GM11168 (cell line): ENCODE measurements at regions not wholly inside any gene's neighbourhood (a gene's known extent, or its start where the extent isn't known, plus 50 kb on each side); places are given as distances from the start of the nearest gene placed in this dataset.

Experiments used
- in situ Hi-C: fragments of 300-500 bp; cut with MboI; formaldehyde crosslinking; loops from one replicate; pipeline ENCODE4 v1.12.0; 2022; ENCODE audit warnings: low sequenced_read_pairs; ENCODE audit not compliant: unreplicated experiment

DNA sequence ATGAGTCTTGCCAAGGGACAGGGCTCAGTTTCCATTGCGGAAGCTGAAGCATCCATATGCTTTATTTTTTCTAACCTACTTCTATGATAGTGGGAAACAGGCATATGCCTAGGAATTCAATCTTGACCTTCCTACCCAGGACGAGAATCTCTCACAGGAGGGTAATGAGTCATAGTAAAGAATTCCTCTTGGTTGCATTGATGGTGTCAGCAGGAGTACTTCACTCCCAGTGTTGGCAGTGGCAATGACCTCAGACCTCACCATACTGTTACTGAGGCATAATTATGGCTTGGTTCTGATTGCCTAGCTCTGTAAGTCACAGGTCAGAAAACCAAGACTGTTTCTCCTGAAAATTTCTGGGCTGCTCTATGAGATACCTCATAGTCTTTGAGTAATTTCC is 552.9 kb downstream of the ARL4A start:
- in situ Hi-C loops, result no loop called here

DNA sequence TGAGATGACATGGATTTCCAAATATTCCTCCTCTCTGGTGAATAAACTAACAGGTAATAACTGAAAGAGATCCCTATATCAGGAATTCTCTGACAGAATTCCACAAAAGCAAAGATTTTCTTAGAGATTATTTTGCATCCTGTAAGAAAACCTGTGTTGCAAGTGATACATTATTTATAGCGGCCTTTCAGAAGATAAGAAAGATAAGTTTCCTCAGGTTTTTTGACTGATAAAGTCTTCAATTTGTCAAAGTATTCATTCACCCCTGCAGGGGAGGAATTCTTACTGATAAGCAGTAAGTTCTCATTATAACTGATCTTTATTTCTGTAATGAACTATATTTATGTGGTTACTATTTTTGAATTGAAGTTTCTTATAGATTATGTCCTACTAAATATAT is 554.0 kb downstream of the ARL4A start:
- in situ Hi-C loops, result no loop called here

DNA sequence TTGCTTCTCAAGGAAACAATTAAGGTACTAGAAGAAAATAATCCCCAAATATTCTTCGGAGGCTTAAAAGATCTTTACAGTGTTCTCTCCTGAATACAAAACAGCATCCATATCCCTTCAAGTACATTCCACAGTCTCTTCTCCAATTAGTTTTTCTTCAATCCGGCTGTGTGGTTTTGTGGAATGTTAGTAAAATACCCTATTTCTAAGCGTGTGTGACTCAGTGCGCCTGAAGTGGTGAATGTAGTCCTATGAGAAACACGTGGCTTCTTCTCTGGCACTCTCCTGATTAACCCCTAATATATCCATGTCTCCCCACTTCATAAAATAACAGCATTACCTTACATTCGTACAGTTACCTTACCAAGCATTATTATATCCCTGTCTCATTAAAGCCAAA is 570.2 kb downstream of the ARL4A start:
- in situ Hi-C loops, result loop anchor here (25.0 kb wide), 1 partner anchor 620 kb away; no protein-coding TSS in a partner anchor

DNA sequence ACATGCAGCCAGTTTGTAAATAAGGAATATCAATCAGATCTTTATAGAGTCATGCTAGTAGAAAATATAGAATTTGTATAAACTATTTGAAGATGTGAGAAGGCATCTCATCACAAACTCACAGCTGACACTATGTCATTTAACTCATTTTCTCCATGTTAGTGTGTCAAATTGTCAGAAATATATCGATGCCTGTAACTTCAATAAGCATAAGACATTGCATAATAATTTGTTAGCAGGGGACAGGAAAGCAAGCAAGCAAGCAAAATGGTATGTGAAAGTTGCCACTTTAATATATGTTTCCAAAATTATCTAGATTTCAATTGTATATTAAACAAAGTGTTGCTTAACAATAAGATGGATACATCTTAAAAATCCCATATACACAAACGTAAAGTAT is 571.0 kb downstream of the ARL4A start:
- in situ Hi-C loops, result loop anchor here (25.0 kb wide), 1 partner anchor 621 kb away; no protein-coding TSS in a partner anchor

DNA sequence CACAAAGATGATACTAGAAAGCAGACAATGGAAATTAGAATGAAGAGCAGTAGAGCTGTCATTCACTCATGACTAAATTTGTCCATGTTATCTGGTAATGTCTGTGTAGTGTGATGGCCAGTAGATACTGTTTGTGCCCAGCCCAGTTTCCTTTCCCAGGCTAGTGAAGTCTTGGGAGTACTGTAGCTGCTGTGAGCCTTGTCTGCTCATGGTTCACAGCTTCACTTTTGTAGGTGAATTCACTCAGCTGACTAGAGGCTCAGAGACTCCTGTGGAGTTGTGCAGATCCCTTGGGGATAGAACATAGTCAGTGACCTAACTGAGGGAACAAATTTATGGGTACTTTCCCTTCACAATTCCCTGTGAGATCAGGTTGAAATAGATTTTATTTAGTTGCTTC is 572.5 kb downstream of the ARL4A start:
- in situ Hi-C loops, result loop anchor here (25.0 kb wide), 1 partner anchor 623 kb away; no protein-coding TSS in a partner anchor

DNA sequence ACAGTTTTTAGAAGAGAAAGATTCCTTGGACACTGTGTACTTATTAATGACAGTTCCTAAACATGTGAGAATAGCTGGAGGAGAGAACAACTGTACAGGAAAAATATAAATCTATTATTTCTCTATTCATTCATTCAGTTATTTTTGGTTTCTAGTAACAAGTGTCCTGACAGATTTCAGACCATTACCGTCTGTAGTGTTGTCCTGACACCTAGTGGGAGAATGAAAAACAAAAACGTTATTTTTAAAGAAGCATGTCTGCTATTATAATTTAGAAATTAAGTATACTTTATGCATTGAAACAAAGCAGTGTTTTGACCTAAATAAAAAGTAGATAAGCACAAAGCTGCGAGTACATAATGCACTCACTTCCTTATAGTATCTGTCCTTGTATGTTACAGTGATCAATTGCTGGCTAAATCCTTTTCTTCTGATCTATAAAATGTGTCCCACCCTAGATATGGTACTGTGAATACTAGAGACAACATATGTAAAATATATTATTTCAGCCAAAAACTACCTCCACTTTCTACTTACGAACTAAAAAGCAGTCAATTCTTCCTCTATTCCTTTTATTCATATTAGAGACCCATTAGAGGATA is 575.6 kb downstream of the ARL4A start:
- in situ Hi-C loops, result loop anchor here (25.0 kb wide), 1 partner anchor 626 kb away; no protein-coding TSS in a partner anchor

DNA sequence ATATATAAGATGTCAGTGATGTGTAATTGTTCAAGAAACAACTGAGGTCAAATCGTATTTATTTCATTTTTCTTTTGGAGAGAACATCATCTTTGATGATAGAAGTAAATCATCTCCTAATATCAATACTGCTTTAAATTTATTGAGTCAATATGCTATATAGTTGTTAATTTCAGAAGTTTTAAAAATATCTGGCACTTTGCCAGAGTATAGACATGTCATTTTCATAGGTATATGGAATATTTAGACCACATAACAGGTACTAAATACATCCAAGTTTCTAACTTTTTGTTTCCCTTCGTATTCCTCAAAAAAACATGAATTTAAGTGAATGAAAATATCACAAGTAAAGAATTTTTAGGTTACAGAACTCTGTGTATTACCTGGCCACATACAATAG is 577.8 kb downstream of the ARL4A start:
- in situ Hi-C loops, result loop anchor here (25.0 kb wide), 1 partner anchor 628 kb away; no protein-coding TSS in a partner anchor

DNA sequence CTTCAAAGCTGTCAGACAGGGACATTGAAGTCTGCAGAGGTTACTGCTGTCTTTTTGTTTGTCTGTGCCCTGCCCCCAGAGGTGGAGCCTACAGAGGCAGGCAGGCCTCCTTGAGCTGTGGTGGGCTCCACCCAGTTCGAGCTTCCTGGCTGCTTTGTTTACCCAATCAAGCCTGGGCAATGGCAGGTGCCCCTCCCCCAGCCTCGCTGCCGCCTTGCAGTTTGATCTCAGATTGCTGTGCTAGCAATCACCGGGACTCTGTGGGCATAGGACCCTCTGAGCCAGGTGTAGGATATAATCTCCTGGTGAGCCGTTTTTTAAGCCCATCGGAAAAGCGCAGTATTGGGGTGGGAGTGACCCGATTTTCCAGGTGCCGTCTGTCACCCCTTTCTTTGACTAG is 586.8 kb downstream of the ARL4A start:
- in situ Hi-C loops, result loop anchor here (25.0 kb wide), 1 partner anchor 637 kb away; no protein-coding TSS in a partner anchor

DNA sequence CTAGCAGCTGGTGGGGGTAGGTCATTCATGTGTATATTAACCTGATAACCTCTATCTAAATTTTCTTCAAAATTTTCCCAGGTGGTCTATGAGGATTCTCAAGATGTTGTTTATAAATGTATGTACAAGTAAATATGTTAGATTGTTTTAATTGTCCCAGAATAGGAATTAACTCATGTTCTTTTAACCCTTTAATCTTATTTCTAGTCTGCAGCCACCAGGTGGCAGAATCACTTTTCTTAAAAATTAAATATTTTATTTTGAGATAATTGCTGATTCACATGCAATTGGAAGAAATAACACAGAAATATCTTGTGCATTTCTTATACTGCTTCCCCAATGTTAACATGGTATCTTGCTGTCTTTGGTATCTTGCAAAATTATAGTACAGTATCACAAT is 589.5 kb downstream of the ARL4A start:
- in situ Hi-C loops, result loop anchor here (25.0 kb wide), 1 partner anchor 1410 kb away; no protein-coding TSS in a partner anchor

DNA sequence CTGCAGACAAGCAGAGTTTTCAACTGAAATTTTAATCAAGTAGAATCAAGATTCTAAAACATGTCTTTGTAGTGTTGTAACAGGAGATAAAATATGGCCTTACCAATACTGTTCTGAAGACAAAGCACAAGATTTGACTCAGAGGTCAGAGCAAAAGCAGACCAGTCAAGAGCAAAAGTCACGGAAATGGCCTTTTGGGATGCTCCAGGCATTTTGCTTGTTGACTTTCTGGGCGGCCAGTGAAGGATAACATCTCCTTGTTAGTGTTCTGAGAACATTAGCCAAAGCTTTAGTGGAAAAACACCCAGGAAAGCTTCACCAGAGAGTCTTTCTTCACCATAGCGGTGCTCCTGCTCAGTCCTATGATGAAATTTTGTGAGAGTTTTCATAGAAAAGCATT is 590.6 kb downstream of the ARL4A start:
- in situ Hi-C loops, result loop anchor here (25.0 kb wide), 1 partner anchor 1409 kb away; no protein-coding TSS in a partner anchor

DNA sequence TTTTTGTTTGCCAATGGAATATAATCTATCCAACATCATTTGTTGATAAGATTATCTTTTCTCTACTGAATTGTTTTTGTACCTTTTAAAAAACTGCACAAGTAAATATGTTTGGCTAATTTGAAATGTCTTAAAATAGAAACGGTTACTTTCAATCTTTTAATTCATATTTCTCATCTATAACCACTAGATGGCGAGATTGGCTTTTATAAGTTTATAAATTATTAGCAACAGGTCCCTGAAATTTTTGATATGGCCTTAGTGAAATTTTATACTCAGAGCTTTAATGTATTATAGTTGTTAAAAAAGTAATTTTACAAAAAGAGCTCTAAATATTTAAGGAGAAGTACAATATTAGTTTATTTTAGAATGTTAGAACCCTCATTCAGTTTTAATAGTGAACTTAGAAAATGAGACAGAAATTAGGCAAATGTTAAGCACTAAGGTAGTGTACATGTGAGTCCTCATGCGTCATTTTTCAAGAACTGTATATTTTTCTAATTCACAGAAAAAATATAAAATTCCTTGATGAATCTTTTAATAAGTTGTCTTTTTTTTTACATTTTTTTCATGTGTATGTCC is 592.5 kb downstream of the ARL4A start:
- in situ Hi-C loops, result loop anchor here (25.0 kb wide), 1 partner anchor 1407 kb away; no protein-coding TSS in a partner anchor

DNA sequence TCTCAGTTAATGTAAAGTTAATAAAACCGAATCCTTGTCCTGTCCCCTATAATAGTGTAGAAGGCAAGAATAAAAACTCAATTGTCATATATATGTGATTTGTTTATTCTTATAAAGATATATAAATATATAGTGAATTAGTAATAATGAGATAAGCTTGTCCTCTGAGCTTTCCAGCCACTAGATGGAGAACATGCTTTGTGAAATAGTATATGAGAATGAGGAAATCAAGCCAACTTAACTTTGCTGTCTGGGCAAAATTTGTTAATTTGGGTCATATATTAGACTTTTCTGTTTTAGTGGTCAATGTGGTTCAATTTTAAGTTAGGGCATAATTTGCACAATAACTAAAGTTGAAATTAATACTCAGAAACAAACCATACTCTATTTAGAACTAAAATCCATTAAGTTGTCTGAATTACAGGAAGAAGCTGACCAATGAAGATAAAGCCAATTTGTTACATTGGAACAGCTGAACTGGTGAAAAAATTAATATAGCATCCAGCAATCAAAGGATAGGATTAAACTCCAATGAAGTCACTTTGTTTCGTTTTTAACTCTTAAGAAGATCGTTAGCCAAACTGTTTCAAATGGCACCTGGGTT is 595.0 kb downstream of the ARL4A start:
- in situ Hi-C loops, result loop anchor here (25.0 kb wide), 1 partner anchor 1405 kb away; no protein-coding TSS in a partner anchor

DNA sequence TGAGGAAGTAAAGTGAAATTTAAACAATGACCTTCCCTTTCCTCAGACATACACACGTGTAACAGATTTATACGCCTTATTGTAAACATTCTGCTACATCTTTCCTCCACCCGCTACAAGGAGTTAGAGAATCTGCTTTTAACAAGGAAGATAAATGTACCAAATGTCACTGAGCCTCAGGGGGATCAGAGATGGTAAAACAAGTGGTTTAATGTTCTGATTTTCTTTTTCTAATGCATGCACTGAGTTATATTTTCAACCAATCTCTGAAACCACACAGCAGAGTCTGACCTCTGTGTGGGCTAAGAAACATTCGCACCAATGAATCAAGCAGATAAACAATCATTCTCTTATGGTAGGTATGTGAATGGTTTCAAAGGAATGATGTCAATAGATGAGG is 599.5 kb downstream of the ARL4A start:
- in situ Hi-C loops, result loop anchor here (25.0 kb wide), 1 partner anchor 1400 kb away; no protein-coding TSS in a partner anchor

DNA sequence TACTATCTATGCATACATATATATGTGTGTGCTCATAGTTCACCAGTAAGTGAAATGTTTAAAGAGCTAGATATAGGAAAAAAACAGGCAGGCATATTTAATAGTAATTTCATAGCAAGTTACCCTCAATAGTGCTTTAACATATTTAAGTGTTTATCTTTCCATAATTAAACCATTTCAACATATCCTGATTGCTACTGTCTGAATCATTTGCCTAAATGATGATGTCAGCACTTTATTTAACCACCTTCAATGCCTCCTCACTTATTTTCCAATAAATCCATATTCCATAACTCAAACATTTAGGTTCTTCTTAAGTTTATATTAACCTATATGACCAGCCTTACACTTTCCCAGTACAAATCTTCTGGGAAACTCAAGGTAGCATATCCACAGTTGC is 601.1 kb downstream of the ARL4A start:
- in situ Hi-C loops, result loop anchor here (25.0 kb wide), 1 partner anchor 1399 kb away; no protein-coding TSS in a partner anchor

DNA sequence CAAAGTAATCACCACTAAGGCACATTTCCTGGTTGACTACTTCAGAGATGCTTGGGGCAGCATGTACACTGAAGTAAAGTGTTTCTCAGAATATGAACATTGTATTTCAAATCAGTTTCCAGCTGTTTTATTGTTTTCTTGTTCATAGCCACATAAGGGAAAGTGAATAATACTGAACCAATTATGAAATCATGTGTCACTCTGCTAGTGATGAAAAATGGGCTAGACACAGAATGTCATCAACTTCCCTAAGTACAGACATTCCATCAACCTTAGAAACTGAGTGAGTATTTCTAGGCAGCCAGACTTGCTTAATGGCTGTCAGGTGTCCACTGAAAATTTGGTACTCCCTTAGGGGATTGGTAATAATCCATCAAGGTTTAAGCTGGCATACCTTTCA is 603.5 kb downstream of the ARL4A start:
- in situ Hi-C loops, result loop anchor here (25.0 kb wide), 1 partner anchor 1396 kb away; no protein-coding TSS in a partner anchor

DNA sequence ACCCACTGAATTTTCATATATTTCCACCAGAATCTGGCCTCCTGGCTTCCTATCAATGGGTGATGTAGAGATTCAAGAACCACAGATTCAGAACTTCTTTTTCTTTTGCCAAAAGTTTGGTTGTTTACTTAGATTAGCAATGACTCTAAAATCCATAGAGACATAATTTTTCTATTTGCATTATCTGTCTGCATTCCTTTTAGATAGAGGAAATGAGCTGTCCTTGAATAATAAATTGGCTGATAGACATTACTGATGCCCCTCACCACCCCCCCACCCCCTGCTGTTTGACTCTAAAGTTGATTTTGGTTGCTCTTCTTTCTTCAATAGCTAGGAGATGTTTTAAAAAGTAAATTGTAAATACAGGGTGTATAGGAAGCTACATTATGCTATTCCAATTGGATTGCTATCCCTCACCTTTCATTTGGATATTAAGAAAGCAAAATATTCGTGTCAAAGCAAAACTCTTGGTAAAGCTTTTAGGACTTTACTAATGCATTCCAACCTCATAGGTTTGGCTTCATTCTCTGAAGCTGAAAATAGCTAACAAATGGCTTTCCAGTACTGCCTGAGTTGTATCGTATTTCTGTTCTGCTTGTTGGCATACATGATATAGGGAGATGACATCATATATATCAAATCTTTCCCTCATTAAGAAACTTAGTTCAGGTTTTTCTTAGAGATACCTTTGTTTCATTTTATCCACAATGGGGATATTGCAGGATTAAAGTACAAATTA is 606.0 kb downstream of the ARL4A start:
- in situ Hi-C loops, result loop anchor here (25.0 kb wide), 1 partner anchor 1394 kb away; no protein-coding TSS in a partner anchor

DNA sequence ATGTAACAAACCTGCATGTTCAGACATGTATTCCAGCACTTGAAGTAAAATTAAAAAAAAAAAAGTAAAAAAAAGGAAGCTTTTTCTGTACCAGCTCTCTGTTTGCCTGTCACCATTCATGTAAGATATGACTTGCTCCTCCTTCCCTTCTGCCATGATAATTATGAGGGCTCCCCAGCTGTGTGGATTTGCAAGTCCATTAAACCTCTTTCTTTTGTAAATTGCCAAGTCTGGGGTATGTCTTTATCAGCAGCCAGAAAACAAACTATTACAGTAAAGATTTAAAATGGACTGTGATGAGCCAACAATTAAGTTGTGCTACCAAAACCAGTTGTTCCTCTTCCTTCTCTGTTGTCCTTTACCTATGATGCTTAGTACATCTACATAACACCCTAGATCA is 619.6 kb downstream of the ARL4A start:
- in situ Hi-C loops, result loop anchor here (25.0 kb wide), 1 partner anchor 1155 kb away; no protein-coding TSS in a partner anchor

DNA sequence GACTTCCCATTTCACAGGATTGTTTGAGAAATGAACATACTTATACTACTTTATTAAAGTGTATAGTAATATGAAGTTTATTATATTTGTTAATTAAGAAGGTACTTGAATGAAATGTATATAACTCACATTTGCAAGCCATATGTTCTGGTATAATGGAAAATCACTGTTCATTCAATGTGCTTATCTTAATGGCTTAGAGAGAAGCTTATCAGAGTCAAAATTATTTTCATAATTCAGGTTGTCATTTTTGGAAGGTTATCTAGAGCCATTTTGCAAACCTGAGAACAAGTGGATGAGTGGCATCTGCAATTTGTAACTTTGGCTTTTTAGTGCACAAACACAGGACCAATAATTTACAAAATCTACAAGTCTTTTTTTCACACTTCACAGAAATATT is 621.0 kb downstream of the ARL4A start:
- in situ Hi-C loops, result loop anchor here (25.0 kb wide), 1 partner anchor 1154 kb away; no protein-coding TSS in a partner anchor

DNA sequence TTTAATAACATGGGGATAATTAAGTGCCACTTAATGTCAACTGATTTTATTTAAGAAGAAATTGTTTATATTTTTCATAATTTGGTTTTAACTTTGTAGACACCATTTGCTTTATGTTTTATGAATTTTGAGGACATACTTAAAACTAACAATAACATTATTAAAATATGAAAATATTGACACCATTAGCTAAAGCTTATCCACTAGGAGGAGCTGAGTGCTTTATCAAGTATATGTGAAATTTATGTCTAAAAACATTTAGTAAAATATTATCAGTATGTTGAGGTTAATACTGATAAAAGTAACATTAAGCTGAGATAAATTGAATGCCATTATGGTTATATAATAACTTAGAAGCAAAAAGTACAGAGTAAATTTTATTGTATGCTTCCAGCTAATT is 622.1 kb downstream of the ARL4A start:
- in situ Hi-C loops, result loop anchor here (25.0 kb wide), 1 partner anchor 1153 kb away; no protein-coding TSS in a partner anchor

DNA sequence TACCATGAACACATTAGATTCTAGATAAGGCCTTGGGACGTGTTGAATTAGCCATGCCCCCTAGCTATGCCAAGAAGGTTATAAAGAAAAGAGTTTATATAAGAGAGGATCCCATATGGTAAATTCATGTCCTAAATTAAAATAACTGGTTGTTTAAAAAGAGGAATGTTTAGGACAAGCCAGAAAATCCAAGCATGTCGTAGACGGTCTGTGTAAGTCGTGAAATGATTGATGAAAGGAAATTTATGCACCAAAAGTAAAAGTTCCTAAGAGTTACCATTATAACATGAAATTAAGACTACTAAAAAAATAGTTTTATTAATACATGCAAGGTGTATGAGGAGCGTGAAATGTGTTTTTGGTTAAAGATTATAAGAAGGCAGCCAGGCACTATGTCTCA is 624.9 kb downstream of the ARL4A start:
- in situ Hi-C loops, result loop anchor here (25.0 kb wide), 1 partner anchor 1150 kb away; no protein-coding TSS in a partner anchor
